Esophagus mucosa (tissue), 1 donor: ENCODE measurements at regions not wholly inside any gene's neighbourhood (a gene's known extent, or its start where the extent isn't known, plus 50 kb on each side); places are given as distances from the start of the nearest gene placed in this dataset.

Source experiments
- ATAC-seq: fragments of 200-7000 bp; cut with Tn5 transposase; one replicate; pipeline ENCODE4 v1.9.1; 2020
- donor health status: DM: yes; HTN: yes; CAD: no.

GRCh38 chr10:4477664-4478063 lies 348.3 kb upstream of the AKR1E2 start:
- no peak for ATAC-seq

DNA sequence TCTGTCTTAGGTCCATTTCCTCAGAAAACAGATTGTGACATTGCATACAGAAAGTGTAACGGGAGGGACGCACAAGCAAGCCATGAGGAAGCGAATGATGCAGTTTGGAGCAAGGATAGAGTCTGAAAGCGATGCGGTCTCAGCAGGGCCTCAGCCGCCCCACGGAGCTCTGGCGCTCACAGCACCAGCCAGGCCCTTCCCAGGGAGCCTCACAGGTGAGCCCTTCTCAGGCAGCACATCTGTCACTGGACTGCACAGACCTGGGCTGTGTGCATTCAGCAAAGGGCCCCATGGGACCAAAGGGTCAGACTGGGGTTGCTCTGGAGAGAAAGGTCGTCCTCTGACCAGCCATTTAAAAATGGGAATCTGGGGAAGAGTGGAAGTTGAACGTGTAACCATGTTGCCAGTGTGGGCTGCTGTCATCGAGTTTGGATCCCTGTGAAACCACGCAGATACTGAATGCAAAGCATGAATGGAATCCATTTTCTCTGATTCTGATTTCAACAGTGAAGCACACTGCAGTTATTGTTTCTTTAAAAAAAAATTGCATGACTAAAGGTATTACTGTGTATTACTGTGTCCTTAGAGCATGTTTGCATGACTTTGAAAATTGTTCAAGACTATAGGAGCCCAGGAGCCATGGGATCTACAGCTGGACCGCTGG lies 350.0 kb upstream of the AKR1E2 start:
- no peak for ATAC-seq

DNA sequence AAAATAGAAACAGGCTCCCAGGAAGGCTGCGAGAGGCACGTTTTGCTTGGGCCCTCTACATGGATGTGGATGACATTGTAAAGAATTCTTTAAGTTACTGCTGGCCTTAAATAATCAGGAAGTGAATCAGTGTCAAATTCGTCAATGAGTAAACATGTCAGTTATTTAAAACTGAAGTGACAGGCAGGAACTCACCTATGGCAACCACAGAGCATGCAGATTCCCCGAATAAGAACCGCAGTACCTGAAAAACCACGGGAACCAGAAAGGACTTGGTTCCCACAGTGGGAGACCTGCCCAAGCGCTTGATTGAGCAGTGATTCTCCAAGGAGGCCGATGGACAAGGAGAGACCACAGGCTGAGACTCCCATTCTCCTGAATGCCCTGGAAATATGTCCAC lies 351.2 kb upstream of the AKR1E2 start:
- ATAC-seq: no peak

DNA sequence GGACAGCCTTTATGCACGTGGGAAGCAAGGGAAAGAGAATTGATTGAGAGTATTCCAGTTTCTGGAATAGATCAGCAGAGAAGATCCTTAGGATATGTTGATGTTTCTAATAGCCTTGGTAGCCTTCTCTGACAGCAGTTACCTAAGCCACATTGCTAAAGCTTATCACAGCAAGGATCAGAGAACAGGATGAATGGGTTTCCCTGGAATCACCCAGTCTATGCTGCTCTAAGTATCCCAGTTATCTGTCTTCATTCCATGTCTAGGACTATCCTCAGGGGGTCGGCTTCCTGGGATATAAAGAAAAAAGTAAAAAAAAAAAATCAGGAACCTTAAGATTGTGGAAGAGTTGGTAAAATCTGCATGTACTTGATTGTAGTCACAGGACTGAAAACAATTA lies 352.0 kb upstream of the AKR1E2 start:
- no peak for ATAC-seq

DNA sequence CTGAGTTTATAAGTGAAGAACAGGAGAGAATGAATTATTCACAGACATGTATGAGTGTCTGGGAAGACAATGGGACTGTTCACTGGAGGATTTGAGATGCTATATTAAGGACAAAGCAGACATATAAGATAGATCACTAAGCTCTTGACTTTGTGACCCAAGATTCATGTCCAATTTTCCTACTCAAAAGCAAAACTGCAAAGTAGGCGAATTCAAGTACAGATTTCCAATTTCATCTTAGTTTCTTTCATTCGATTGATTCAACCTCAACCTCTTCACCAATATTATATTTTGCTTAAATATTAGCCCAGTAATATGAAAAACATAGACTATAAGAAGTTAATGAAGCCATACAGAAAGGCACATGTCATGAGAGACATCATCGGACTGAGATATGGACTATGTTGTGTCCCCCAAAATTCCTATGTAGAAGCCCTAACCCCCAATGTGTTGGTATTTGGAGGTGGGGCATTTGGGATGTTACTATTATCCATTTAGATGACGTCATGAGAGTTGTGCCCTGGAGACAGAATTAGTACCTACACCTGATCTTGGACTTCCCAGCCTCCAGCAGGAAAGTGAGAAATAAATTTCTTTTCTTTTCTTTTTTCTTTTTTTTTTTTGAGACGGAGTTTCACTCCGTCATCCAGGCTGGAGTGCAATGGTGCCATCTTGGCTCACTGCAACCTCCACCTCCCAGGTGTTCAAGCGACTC lies 353.7 kb upstream of the AKR1E2 start:
- ATAC-seq: no peak

GRCh38 chr10:4470231-4470835 lies 355.7 kb upstream of the AKR1E2 start:
- no peak for ATAC-seq

GRCh38 chr10:4467481-4467880 lies 358.5 kb upstream of the AKR1E2 start:
- ATAC-seq: no peak

- no peak for ATAC-seq
These were observed 365.7 kb upstream of the AKR1E2 start for GRCh38 chr10:4460267-4460666.

- no peak for ATAC-seq
These were observed 366.5 kb upstream of the AKR1E2 start for GRCh38 chr10:4459531-4459930.

- no peak for ATAC-seq
These were observed 368.4 kb upstream of the AKR1E2 start for GRCh38 chr10:4457597-4457996.

DNA sequence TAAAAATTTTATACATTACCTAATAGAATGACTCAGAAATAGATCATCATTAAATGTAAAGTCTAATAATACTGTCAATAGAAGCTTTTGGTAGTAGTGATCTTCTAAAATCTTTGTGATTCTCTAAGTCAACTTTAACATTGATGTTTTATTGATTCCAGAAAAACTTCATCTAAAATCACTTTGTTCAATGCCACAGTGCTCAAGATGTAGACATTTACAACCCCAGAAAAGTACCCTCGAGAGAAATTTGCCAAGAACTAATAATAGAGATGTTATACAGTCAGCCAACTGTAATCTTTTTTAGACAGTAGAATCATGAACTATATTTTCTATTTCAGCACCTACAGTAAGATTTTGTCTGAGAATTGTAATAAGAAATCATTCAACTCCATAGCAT lies 369.2 kb upstream of the AKR1E2 start:
- ATAC-seq: no peak

- no peak for ATAC-seq
These were observed 369.7 kb upstream of the AKR1E2 start for GRCh38 chr10:4456279-4456678.

GRCh38 chr10:4453950-4454349 lies 372.1 kb upstream of the AKR1E2 start:
- no peak for ATAC-seq

- no peak for ATAC-seq
These were observed 372.7 kb upstream of the AKR1E2 start for GRCh38 chr10:4453276-4453675.

- no peak for ATAC-seq
These were observed 374.8 kb upstream of the AKR1E2 start for GRCh38 chr10:4450981-4451908.

GRCh38 chr10:4450169-4450568 lies 375.8 kb upstream of the AKR1E2 start:
- ATAC-seq: no peak

DNA sequence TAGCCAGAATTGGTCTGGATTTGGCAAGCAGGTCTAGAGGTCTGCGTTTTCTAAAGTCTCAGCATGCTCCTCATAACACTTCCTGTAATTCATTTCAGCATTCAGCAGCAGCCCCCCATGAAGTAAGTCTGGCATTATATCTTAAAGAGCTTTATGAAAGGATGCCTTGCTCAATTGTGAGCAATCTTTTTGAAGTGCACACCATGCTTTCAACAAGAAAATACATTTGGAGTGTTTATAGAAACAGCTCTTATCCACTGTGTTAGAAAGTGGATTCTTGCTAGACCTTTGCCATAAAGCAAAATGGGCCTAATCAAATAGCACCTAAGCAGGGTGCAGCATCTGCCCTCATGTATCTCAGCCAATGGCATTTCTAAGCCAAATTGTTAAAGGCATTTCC lies 378.0 kb upstream of the AKR1E2 start:
- ATAC-seq: no peak

GRCh38 chr10:4443419-4443818 lies 382.6 kb upstream of the AKR1E2 start:
- ATAC-seq: no peak

DNA sequence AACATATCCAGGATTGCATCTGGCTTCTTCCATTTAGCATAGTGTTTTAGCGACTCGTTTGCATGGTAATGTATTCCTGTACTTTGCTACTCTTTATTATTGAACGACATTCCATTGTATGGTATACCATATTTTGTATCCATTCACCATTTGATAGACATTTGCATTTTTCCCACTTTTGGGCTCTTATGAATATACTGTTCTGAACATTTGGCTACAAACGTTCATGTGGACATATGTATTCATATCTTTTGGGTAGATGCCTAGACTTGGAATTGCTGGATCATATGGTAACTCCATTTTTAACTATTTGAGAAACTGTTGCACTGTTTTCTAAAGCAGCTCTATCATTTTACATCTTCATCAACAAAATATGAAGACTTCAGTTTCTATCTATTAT lies 383.7 kb upstream of the AKR1E2 start:
- ATAC-seq: no peak

- no peak for ATAC-seq
These were observed 385.7 kb upstream of the AKR1E2 start for GRCh38 chr10:4440260-4440659.

DNA sequence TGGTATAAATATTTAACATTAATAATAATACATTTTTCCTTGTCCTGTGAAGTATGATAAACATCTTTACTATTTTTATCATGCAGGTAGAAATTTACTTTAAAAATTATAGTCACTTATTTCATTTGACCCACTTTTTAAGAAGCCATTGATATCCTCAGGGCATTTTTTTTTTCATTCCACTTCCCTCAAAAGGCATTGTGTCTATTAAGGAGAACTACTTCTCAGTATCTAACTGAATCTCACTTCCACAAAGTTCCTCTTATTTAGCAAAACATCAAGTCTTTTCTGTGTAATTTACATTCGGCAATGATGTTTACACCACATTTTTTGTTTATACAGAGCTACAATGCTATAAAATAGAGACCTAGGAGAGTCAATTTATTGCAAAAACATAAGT lies 388.2 kb upstream of the AKR1E2 start:
- ATAC-seq: no peak

GRCh38 chr10:4437061-4437460 lies 388.9 kb upstream of the AKR1E2 start:
- ATAC-seq: no peak

DNA sequence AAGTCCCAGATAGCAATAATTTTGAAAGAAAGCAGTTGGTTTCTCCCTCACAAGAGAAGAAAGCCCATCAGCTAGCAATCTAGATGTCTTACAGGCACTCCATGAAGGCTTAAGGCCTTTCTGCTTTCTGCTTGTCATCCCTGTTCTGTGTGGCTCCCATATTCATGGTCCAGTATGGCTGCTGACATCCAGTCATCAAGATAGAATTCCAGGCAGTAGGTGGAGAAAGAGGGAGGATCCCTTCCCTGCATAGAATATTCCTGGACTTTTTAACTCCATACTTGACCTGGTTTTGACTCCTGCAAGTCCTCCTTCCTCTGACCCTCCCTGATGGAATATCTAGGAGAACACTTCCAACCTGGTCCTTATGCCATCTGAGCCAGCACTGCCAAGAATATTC lies 389.9 kb upstream of the AKR1E2 start:
- no peak for ATAC-seq
